VCaP (cell line): ENCODE measurements at regions not wholly inside any gene's neighbourhood (a gene's known extent, or its start where the extent isn't known, plus 50 kb on each side); places are given as distances from the start of the nearest gene placed in this dataset.
"Not testable (repeated sequence)": the region's sequence is repeated elsewhere in the genome, so short reads cannot be mapped to it uniquely, and the experiment has no call there.

Source experiments
- H3K27ac ChIP-seq: fragments of 450-650 bp; 2 replicates; pipeline ENCODE4 v1.5.1; 2017
- TF ChIP-seq, protein P1 (sequence below): fragments of 450-650 bp; conservative IDR thresholded peaks from 2 replicates; pipeline ENCODE4 v1.5.1; 2017; ENCODE audit warnings: mild to moderate bottlenecking, moderate library complexity

GRCh38 chr1:219415915-219416314 lies 197.0 kb downstream of the ZC3H11B start:
- H3K27ac ChIP-seq = no peak overlapping the region
- TF ChIP-seq, protein P1, sequence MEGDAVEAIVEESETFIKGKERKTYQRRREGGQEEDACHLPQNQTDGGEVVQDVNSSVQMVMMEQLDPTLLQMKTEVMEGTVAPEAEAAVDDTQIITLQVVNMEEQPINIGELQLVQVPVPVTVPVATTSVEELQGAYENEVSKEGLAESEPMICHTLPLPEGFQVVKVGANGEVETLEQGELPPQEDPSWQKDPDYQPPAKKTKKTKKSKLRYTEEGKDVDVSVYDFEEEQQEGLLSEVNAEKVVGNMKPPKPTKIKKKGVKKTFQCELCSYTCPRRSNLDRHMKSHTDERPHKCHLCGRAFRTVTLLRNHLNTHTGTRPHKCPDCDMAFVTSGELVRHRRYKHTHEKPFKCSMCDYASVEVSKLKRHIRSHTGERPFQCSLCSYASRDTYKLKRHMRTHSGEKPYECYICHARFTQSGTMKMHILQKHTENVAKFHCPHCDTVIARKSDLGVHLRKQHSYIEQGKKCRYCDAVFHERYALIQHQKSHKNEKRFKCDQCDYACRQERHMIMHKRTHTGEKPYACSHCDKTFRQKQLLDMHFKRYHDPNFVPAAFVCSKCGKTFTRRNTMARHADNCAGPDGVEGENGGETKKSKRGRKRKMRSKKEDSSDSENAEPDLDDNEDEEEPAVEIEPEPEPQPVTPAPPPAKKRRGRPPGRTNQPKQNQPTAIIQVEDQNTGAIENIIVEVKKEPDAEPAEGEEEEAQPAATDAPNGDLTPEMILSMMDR = no peak

- TF ChIP-seq, protein P1 = no peak
- H3K27ac ChIP-seq = no peak overlapping the region
These were observed 197.5 kb downstream of the ZC3H11B start for GRCh38 chr1:219415433-219415832.

DNA sequence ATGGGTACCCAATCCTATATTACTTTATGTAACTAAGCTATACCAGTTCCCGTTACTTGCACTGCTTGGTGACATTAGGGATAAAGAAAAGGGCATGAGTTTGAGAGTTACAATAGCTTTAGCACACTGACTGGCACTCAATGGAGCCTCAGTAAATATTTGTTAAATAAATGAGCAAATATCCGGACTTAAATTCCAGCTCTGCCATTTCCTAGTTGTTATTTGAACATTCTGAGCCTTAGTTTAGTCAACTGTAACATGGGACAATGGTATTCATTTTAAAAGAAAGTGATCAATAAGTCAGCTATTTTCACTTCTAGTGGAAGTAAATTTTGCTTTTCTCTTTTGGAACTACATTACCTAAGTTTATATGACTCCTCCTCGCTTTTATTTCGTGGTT lies 198.7 kb downstream of the ZC3H11B start:
- TF ChIP-seq, protein P1 = no peak
- no peak overlapping the region for H3K27ac ChIP-seq

GRCh38 chr1:219413536-219413935 lies 199.4 kb downstream of the ZC3H11B start:
- TF ChIP-seq, protein P1 = no peak
- no peak overlapping the region for H3K27ac ChIP-seq

- no peak overlapping the region for H3K27ac ChIP-seq
- TF ChIP-seq, protein P1 = no peak
These were observed 200.1 kb downstream of the ZC3H11B start for GRCh38 chr1:219412772-219413171.

DNA sequence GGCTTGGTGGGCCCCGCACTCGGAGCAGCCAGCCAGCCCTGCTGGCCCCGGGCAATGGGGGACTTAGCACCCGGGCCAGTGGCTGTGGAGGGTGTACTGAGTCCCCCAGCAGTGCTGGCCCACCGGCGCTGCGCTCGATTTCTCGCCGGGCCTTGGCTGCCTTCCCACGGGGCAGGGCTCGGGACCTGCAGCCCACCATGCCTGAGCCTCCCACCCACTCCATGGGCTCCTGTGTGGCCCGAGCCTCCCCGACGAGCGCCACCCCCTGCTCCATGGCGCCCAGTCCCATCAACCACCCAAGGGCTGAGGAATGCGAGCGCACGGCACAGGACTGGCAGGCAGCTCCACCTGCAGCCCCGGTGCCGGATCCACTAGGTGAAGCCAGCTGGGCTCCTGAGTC lies 202.2 kb downstream of the ZC3H11B start:
- not testable (repeated sequence) for H3K27ac ChIP-seq

GRCh38 chr1:219405531-219406331 lies 207.2 kb downstream of the ZC3H11B start:
- TF ChIP-seq, protein P1 = no peak

GRCh38 chr1:219404629-219405028 lies 208.3 kb downstream of the ZC3H11B start:
- TF ChIP-seq, protein P1 = no peak
- no peak overlapping the region for H3K27ac ChIP-seq

More at GRCh38 chr1:219405531-219406331, 207.2 kb downstream of the ZC3H11B start:
- no peak overlapping the region for H3K27ac ChIP-seq
